Activated T-helper 17 cell treated with anti-CD3 and anti-CD28 coated beads, Interleukin-2, amount 50 U/mL, for 72 hours (primary cell): ENCODE measurements at regions not wholly inside any gene's neighbourhood (a gene's known extent, or its start where the extent isn't known, plus 50 kb on each side); places are given as distances from the start of the nearest gene placed in this dataset.

ENCODE experiments used
- ATAC-seq: fragments of 150-1000 bp; cut with Tn5 transposase; replicated peaks from 2 replicates; pipeline ENCODE4 v1.10.0; 2021; ENCODE audit warnings: mild to moderate bottlenecking, moderate library complexity
- H3K27ac Mint-ChIP-seq: one replicate; pipeline ENCODE4 v1.8.0; 2022; ENCODE audit warnings: mixed read lengths
- H3K27me3 Mint-ChIP-seq: one replicate; pipeline ENCODE4 v1.8.0; 2022; ENCODE audit warnings: mixed read lengths
- H3K36me3 Mint-ChIP-seq: one replicate; pipeline ENCODE4 v1.8.0; 2022; ENCODE audit warnings: low read depth, mild to moderate bottlenecking, mixed read lengths
- H3K4me1 Mint-ChIP-seq: one replicate; pipeline ENCODE4 v1.8.0; 2022; ENCODE audit warnings: mixed read lengths
- H3K4me3 Mint-ChIP-seq: one replicate; pipeline ENCODE4 v1.8.0; 2022; ENCODE audit warnings: mild to moderate bottlenecking, mixed read lengths
- H3K9me3 Mint-ChIP-seq: one replicate; pipeline ENCODE4 v1.8.0; 2022; ENCODE audit warnings: mixed read lengths

- no peak for ATAC-seq
These were observed 113.5 kb upstream of the SDK1 start for GRCh38 chr7:3187444-3188040.

GRCh38 chr7:3188946-3189345 is 112.1 kb upstream of the SDK1 start:
- Mint-ChIP-seq H3K36me3 (no peaks in the 10 kb centered on the region), H3K27me3 (no peaks in the 10 kb centered on the region), H3K4me3 (no peak overlapping the region), H3K27ac (no peak overlapping the region), H3K4me1 (no peaks in the 10 kb centered on the region), H3K9me3 (no peaks in the 10 kb centered on the region)
- no peak for ATAC-seq

More at GRCh38 chr7:3187444-3188040, 113.5 kb upstream of the SDK1 start:
- Mint-ChIP-seq H3K4me1 (no peaks in the 10 kb centered on the region), H3K9me3 (no peaks in the 10 kb centered on the region), H3K4me3 (no peak overlapping the region), H3K27ac (no peak overlapping the region), H3K36me3 (no peaks in the 10 kb centered on the region), H3K27me3 (no peaks in the 10 kb centered on the region)

GRCh38 chr7:3191548-3191947 is 109.5 kb upstream of the SDK1 start:
- no peak overlapping the region for H3K27ac Mint-ChIP-seq
- H3K9me3 Mint-ChIP-seq: peaks cover 3% of the 10 kb centered on the region

GRCh38 chr7:3192669-3193068 is 108.4 kb upstream of the SDK1 start:
- H3K9me3 Mint-ChIP-seq: peaks cover 3% of the 10 kb centered on the region
- no peak overlapping the region for H3K27ac Mint-ChIP-seq
- H3K4me3 Mint-ChIP-seq: no peak overlapping the region
- H3K4me1 Mint-ChIP-seq: no peaks in the 10 kb centered on the region
- ATAC-seq: no peak
- H3K27me3 Mint-ChIP-seq: peaks cover 13% of the 10 kb centered on the region
- no peaks in the 10 kb centered on the region for H3K36me3 Mint-ChIP-seq

More at GRCh38 chr7:3191548-3191947, 109.5 kb upstream of the SDK1 start:
- Mint-ChIP-seq H3K4me1 (no peaks in the 10 kb centered on the region), H3K36me3 (no peaks in the 10 kb centered on the region), H3K4me3 (no peak overlapping the region), H3K27me3 (peaks cover 4% of the 10 kb centered on the region)
- ATAC-seq: no peak

- Mint-ChIP-seq H3K4me1 (no peaks in the 10 kb centered on the region), H3K36me3 (no peaks in the 10 kb centered on the region), H3K9me3 (peaks cover 3% of the 10 kb centered on the region), H3K27me3 (peaks cover 13% of the 10 kb centered on the region), H3K4me3 (no peak overlapping the region), H3K27ac (no peak overlapping the region)
- ATAC-seq: no peak
These were observed 107.5 kb upstream of the SDK1 start for GRCh38 chr7:3193379-3194120.

GRCh38 chr7:3194501-3195141 is 106.4 kb upstream of the SDK1 start:
- Mint-ChIP-seq H3K27ac (no peak overlapping the region), H3K9me3 (peaks cover 3% of the 10 kb centered on the region), H3K4me3 (no peak overlapping the region), H3K36me3 (no peaks in the 10 kb centered on the region), H3K4me1 (no peaks in the 10 kb centered on the region), H3K27me3 (peaks cover 13% of the 10 kb centered on the region)
- no peak for ATAC-seq

GRCh38 chr7:3195160-3195559 is 105.9 kb upstream of the SDK1 start:
- ATAC-seq: no peak
- Mint-ChIP-seq H3K27ac (no peak overlapping the region), H3K4me1 (no peaks in the 10 kb centered on the region), H3K4me3 (no peak overlapping the region), H3K9me3 (peaks cover 3% of the 10 kb centered on the region), H3K27me3 (peaks cover 13% of the 10 kb centered on the region), H3K36me3 (no peaks in the 10 kb centered on the region)

GRCh38 chr7:3196629-3197400 is 104.2 kb upstream of the SDK1 start:
- no peak overlapping the region for H3K27ac Mint-ChIP-seq
- ATAC-seq: no peak

GRCh38 chr7:3197567-3198213 is 103.4 kb upstream of the SDK1 start:
- Mint-ChIP-seq H3K36me3 (no peaks in the 10 kb centered on the region), H3K27me3 (peaks cover 13% of the 10 kb centered on the region), H3K9me3 (peaks cover 3% of the 10 kb centered on the region), H3K4me3 (no peak overlapping the region), H3K27ac (no peak overlapping the region), H3K4me1 (no peaks in the 10 kb centered on the region)
- ATAC-seq: no peak

More at GRCh38 chr7:3196629-3197400, 104.2 kb upstream of the SDK1 start:
- Mint-ChIP-seq H3K4me3 (no peak overlapping the region), H3K9me3 (peaks cover 3% of the 10 kb centered on the region), H3K36me3 (no peaks in the 10 kb centered on the region), H3K27me3 (peaks cover 13% of the 10 kb centered on the region), H3K4me1 (no peaks in the 10 kb centered on the region)

GRCh38 chr7:3198316-3198715 is 102.7 kb upstream of the SDK1 start:
- no peak overlapping the region for H3K27ac Mint-ChIP-seq
- no peak overlapping the region for H3K4me3 Mint-ChIP-seq
- no peaks in the 10 kb centered on the region for H3K36me3 Mint-ChIP-seq
- peaks cover 13% of the 10 kb centered on the region for H3K27me3 Mint-ChIP-seq
- H3K9me3 Mint-ChIP-seq: peaks cover 3% of the 10 kb centered on the region
- no peak for ATAC-seq
- H3K4me1 Mint-ChIP-seq: no peaks in the 10 kb centered on the region

- peaks cover 13% of the 10 kb centered on the region for H3K27me3 Mint-ChIP-seq
- H3K4me3 Mint-ChIP-seq: no peak overlapping the region
- no peaks in the 10 kb centered on the region for H3K4me1 Mint-ChIP-seq
- peak; percentile 49 for ATAC-seq
- no peaks in the 10 kb centered on the region for H3K36me3 Mint-ChIP-seq
- no peaks in the 10 kb centered on the region for H3K9me3 Mint-ChIP-seq
- peak overlapping the region; percentile 23 for H3K27ac Mint-ChIP-seq
These were observed 100.5 kb upstream of the SDK1 start for GRCh38 chr7:3200504-3200903.

GRCh38 chr7:3201306-3201705 is 99.7 kb upstream of the SDK1 start:
- Mint-ChIP-seq H3K27me3 (peaks cover 13% of the 10 kb centered on the region), H3K27ac (peak overlapping the region; percentile 23)

GRCh38 chr7:3201937-3202710 is 98.9 kb upstream of the SDK1 start:
- Mint-ChIP-seq H3K27ac (peak overlapping the region; percentile 61), H3K4me1 (no peaks in the 10 kb centered on the region), H3K36me3 (no peaks in the 10 kb centered on the region), H3K4me3 (no peak overlapping the region), H3K9me3 (no peaks in the 10 kb centered on the region), H3K27me3 (peaks cover 7% of the 10 kb centered on the region)
- ATAC-seq: no peak

More at GRCh38 chr7:3201306-3201705, 99.7 kb upstream of the SDK1 start:
- ATAC-seq: no peak
- H3K36me3 Mint-ChIP-seq: no peaks in the 10 kb centered on the region
- no peaks in the 10 kb centered on the region for H3K9me3 Mint-ChIP-seq
- no peaks in the 10 kb centered on the region for H3K4me1 Mint-ChIP-seq
- no peak overlapping the region for H3K4me3 Mint-ChIP-seq
